Ishikawa (cell line): ENCODE measurements at regions not wholly inside any gene's neighbourhood (a gene's known extent, or its start where the extent isn't known, plus 50 kb on each side); places are given as distances from the start of the nearest gene placed in this dataset.

Experiments used
- EP300 ChIP-seq: IDR thresholded peaks from 2 replicates; pipeline ENCODE4 v1.6.1; 2012; ENCODE audit warnings: borderline replicate concordance
- FOXM1 ChIP-seq: IDR thresholded peaks from 2 replicates; pipeline ENCODE4 v1.6.1; 2012; ENCODE audit warnings: low read depth, borderline replicate concordance
- RAD21 ChIP-seq: IDR thresholded peaks from 2 replicates; pipeline ENCODE4 v1.6.1; 2012; ENCODE audit warnings: low read depth
- REST ChIP-seq: IDR thresholded peaks from 2 replicates; pipeline ENCODE4 v1.6.1; 2012; ENCODE audit warnings: low read depth, mild to moderate bottlenecking
- TAF1 ChIP-seq: IDR thresholded peaks from 2 replicates; pipeline ENCODE4 v1.6.1; 2012; ENCODE audit warnings: low read depth, mild to moderate bottlenecking
- YY1 ChIP-seq: IDR thresholded peaks from 2 replicates; pipeline ENCODE4 v1.6.1; 2012; ENCODE audit warnings: low read depth

GRCh38 chr11:109015283-109015682, 350.4 kb downstream of the DDX10 start:
- TF ChIP-seq TAF1 (no peak), EP300 (no peak), RAD21 (no peak), FOXM1 (no peak), REST (no peak), YY1 (no peak)
